ENCODE measurements at regions not wholly inside any gene's neighbourhood (a gene's known extent, or its start where the extent isn't known, plus 50 kb on each side); places are given as distances from the start of the nearest gene placed in this dataset.

DNA sequence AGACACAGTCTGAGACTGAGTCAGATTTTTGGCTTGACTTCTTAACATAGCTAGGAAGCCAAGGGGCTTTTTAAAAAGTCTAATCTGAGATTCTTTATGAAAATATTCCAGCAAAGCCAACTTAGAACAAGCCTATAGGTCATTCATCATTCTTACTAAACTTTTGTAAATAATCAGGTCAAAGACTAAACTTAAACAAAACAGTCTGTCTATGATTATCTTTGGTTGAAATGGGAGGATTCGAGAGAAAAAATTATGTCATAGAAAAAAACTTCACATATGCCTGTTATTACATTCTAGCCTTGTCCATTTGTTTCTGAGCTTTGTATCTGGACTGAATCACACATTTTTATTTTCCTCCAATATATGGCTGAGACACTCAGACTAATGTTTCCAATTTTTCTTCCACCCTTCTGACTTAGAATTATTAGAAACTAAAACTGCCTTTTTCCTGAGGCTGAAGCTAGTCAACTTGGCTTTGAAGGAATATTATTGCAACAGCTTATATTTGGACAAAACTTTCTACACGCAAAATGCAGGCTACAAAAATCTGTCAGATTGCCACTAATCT lies 83.3 kb downstream of the ETS2 start:
- no peak for TF ChIP-seq EZH2phosphoT487 (IDR thresholded peaks at IDR 0.05; ENCODE audit: borderline replicate concordance, low read length)
- TF ChIP-seq, protein P1, sequence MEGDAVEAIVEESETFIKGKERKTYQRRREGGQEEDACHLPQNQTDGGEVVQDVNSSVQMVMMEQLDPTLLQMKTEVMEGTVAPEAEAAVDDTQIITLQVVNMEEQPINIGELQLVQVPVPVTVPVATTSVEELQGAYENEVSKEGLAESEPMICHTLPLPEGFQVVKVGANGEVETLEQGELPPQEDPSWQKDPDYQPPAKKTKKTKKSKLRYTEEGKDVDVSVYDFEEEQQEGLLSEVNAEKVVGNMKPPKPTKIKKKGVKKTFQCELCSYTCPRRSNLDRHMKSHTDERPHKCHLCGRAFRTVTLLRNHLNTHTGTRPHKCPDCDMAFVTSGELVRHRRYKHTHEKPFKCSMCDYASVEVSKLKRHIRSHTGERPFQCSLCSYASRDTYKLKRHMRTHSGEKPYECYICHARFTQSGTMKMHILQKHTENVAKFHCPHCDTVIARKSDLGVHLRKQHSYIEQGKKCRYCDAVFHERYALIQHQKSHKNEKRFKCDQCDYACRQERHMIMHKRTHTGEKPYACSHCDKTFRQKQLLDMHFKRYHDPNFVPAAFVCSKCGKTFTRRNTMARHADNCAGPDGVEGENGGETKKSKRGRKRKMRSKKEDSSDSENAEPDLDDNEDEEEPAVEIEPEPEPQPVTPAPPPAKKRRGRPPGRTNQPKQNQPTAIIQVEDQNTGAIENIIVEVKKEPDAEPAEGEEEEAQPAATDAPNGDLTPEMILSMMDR (IDR thresholded peaks at IDR 0.05; ENCODE audit: low read depth, low read length, poor library complexity, severe bottlenecking) = no peak

DNA sequence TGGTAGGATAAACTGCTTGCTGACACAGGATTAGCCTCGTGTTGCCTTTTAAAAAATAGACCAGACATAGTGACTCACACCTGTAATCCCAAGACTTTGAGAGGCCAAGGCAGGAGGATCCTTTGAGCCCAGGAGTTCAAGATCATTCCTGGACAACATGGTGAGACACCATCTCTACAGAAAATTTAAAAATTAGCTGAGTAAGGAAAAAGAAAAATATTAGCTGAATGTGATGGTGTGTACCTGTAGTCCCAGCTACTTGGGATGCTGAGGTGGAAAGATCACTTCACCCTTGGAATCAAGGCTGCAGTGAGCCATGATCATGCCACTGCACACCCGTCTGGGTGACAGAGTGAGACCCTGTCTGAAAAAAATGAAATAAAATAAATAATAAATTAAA lies 82.0 kb downstream of the ETS2 start:
- peaks cover 11% of the 10 kb centered on the region for H3K4me1 ChIP-seq (ENCODE audit: control insufficient read depth, low read length)
- H3K4me3 ChIP-seq (ENCODE audit: low read length) = no peak overlapping the region

More for the DNA sequence above, 83.3 kb downstream of the ETS2 start:
- Histone ChIP-seq H4K20me1 (ENCODE audit: control insufficient read depth, insufficient read depth, low read depth, low read length) (no peaks in the 10 kb centered on the region), H3F3A (ENCODE audit: control insufficient read depth, insufficient read depth) (no peaks in the 10 kb centered on the region), H3K4me1 (ENCODE audit: control insufficient read depth, low read length) (peaks cover 11% of the 10 kb centered on the region), H3K9me2 (replicated peaks; ENCODE audit: control insufficient read depth, low read length) (no peaks in the 10 kb centered on the region), H3K4me3 (ENCODE audit: low read length) (no peak overlapping the region), H3K79me2 (ENCODE audit: control insufficient read depth, low read length) (no peaks in the 10 kb centered on the region), H3K4me2 (ENCODE audit: low read length) (no peak overlapping the region), H3K9me3 (ENCODE audit: control insufficient read depth, insufficient read depth, low read length) (peaks cover 31% of the 10 kb centered on the region), H3K27me3 (ENCODE audit: control insufficient read depth, low read length) (no peaks in the 10 kb centered on the region), H3K27ac (ENCODE audit: low read depth, low read length) (no peak overlapping the region), H3K36me3 (ENCODE audit: control insufficient read depth, low read length) (no peaks in the 10 kb centered on the region)

DNA sequence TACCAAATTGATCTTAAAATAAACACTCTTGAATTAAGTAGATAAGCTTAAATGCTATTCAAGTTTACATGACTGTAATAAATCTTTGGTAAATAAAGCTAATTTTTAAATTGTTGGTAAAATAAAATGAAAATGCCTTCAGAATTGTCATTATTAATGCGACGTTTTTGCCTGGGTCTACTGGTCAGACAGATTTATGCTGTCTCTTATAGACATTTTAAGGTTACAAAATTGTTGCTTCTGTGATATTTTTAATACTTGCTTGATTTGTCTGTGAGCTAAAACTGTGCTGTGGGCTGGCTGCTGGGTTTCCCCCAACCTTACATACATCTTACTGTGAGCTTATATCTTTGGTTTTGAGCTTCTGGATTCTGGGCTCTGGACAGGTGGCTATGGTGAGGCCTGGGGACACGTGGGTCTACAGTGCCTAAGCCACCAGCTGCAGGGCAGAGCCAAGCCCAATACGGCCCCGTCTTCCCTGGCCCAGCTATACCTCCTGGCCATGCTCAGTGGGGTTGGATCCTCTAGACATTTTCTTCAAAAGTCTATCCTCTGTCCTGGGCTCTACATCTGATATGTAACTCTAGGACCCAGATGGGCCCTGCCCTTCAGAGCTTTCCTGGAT lies 81.4 kb downstream of the ETS2 start:
- no peaks in the 10 kb centered on the region for H3K27me3 ChIP-seq (ENCODE audit: control insufficient read depth, low read length)
- no peaks in the 10 kb centered on the region for H3K36me3 ChIP-seq (ENCODE audit: control insufficient read depth, low read length)
- H3K79me2 ChIP-seq (ENCODE audit: control insufficient read depth, low read length) = no peaks in the 10 kb centered on the region
- H4K20me1 ChIP-seq (ENCODE audit: control insufficient read depth, insufficient read depth, low read depth, low read length) = no peaks in the 10 kb centered on the region
- H3K4me3 ChIP-seq (ENCODE audit: low read length) = no peak overlapping the region
- H3K9me3 ChIP-seq (ENCODE audit: control insufficient read depth, insufficient read depth, low read length) = peaks cover 30% of the 10 kb centered on the region
- H3K9me2 ChIP-seq (replicated peaks; ENCODE audit: control insufficient read depth, low read length) = no peaks in the 10 kb centered on the region
- TF ChIP-seq, protein P1 (IDR thresholded peaks at IDR 0.05; ENCODE audit: low read depth, low read length, poor library complexity, severe bottlenecking) = no peak
- no peak for TF ChIP-seq EZH2phosphoT487 (IDR thresholded peaks at IDR 0.05; ENCODE audit: borderline replicate concordance, low read length)
- no peaks in the 10 kb centered on the region for H3F3A ChIP-seq (ENCODE audit: control insufficient read depth, insufficient read depth)
- peaks cover 11% of the 10 kb centered on the region for H3K4me1 ChIP-seq (ENCODE audit: control insufficient read depth, low read length)
- no peak overlapping the region for H3K4me2 ChIP-seq (ENCODE audit: low read length)
- no peak overlapping the region for H3K27ac ChIP-seq (ENCODE audit: low read depth, low read length)

More for the DNA sequence above, 82.0 kb downstream of the ETS2 start:
- Histone ChIP-seq H3F3A (ENCODE audit: control insufficient read depth, insufficient read depth) (no peaks in the 10 kb centered on the region), H3K36me3 (ENCODE audit: control insufficient read depth, low read length) (no peaks in the 10 kb centered on the region), H3K27me3 (ENCODE audit: control insufficient read depth, low read length) (no peaks in the 10 kb centered on the region), H3K79me2 (ENCODE audit: control insufficient read depth, low read length) (no peaks in the 10 kb centered on the region), H3K9me3 (ENCODE audit: control insufficient read depth, insufficient read depth, low read length) (peaks cover 36% of the 10 kb centered on the region), H3K4me2 (ENCODE audit: low read length) (no peak overlapping the region), H3K27ac (ENCODE audit: low read depth, low read length) (no peak overlapping the region), H3K9me2 (replicated peaks; ENCODE audit: control insufficient read depth, low read length) (no peaks in the 10 kb centered on the region), H4K20me1 (ENCODE audit: control insufficient read depth, insufficient read depth, low read depth, low read length) (no peaks in the 10 kb centered on the region)
- TF ChIP-seq, protein P1 (IDR thresholded peaks at IDR 0.05; ENCODE audit: low read depth, low read length, poor library complexity, severe bottlenecking) = no peak
- no peak for TF ChIP-seq EZH2phosphoT487 (IDR thresholded peaks at IDR 0.05; ENCODE audit: borderline replicate concordance, low read length)
